IMR-90 (cell line): ENCODE measurements at regions not wholly inside any gene's neighbourhood (a gene's known extent, or its start where the extent isn't known, plus 50 kb on each side); places are given as distances from the start of the nearest gene placed in this dataset.

Source experiments
- ATAC-seq: fragments of 200-7000 bp; cut with Tn5 transposase; 2 replicates; pipeline ENCODE4 v1.9.1; 2020; ENCODE audit warnings: low read depth, mild to moderate bottlenecking, moderate library complexity
- BruUV-seq: library from RNA; stranded (reverse); fragments of 400-500 nt; replicated peaks from 2 replicates; lab custom pipeline; 2021; lab: Mats Ljungman, UMichigan
- CTCF ChIA-PET: fragments of 300-600 bp; formaldehyde crosslinking; extraction: SDS; loops from one replicate; lab custom pipeline; 2021; ENCODE audit warnings: antibody characterized with exemption; lab: Yijun Ruan, JAX
- POLR2A ChIA-PET: fragments of 300-600 bp; sonication (Branson Sonifier 250); formaldehyde crosslinking; loops from one replicate; lab custom pipeline; 2022; ENCODE audit warnings: antibody characterized with exemption; ENCODE audit not compliant: unreplicated experiment; lab: Charles Lee
- DNase-seq: peaks from one replicate; pipeline ENCODE4 v3.0.0; 2013
- H2AFZ ChIP-seq: replicated peaks from 2 replicates; pipeline ENCODE3; 2013; ENCODE audit warnings: low read length, mild to moderate bottlenecking; ENCODE audit not compliant: poor library complexity
- H2AK5ac ChIP-seq: 2 replicates; pipeline ENCODE4 v1.6.1; 2013; ENCODE audit warnings: low read depth, low read length, inconsistent platforms
- H2AK9ac ChIP-seq: replicated peaks from 2 replicates; pipeline ENCODE3; 2013; ENCODE audit warnings: mild to moderate bottlenecking, low read depth, low read length, moderate library complexity; ENCODE audit not compliant: poor library complexity
- H2BK120ac ChIP-seq: 2 replicates; pipeline ENCODE4 v1.6.1; 2013; ENCODE audit warnings: low read depth, low read length, inconsistent platforms
- H2BK15ac ChIP-seq: 3 replicates; pipeline ENCODE4 v1.6.1; 2013; ENCODE audit warnings: low read depth, low read length, inconsistent platforms
- H2BK20ac ChIP-seq: 2 replicates; pipeline ENCODE4 v1.6.1; 2013; ENCODE audit warnings: low read depth, mild to moderate bottlenecking, inconsistent platforms, low read length, moderate library complexity
- H2BK5ac ChIP-seq: 2 replicates; pipeline ENCODE4 v1.6.1; 2013; ENCODE audit warnings: mild to moderate bottlenecking, low read depth, low read length, inconsistent platforms; ENCODE audit not compliant: poor library complexity, severe bottlenecking
- H3K14ac ChIP-seq: replicated peaks from 2 replicates; pipeline ENCODE4 v1.6.1; 2013; ENCODE audit warnings: low read depth, low read length, inconsistent platforms
- H3K18ac ChIP-seq: 2 replicates; pipeline ENCODE4 v1.6.1; 2013; ENCODE audit warnings: low read depth, low read length, control low read depth
- H3K23ac ChIP-seq: 2 replicates; pipeline ENCODE4 v1.6.1; 2013; ENCODE audit warnings: low read depth, low read length, inconsistent platforms
- H3K27ac ChIP-seq: 2 replicates; pipeline ENCODE4 v1.5.1; 2013; ENCODE audit warnings: mild to moderate bottlenecking, control low read depth, low read length; ENCODE audit not compliant: insufficient read depth
- H3K27me3 ChIP-seq: 2 replicates; pipeline ENCODE4 v1.6.1; 2013; ENCODE audit warnings: low read length; ENCODE audit not compliant: control insufficient read depth, insufficient read depth
- H3K36me3 ChIP-seq: 2 replicates; pipeline ENCODE4 v1.6.1; 2013; ENCODE audit warnings: low read length, mixed read lengths; ENCODE audit not compliant: control insufficient read depth, insufficient read depth
- H3K4ac ChIP-seq: 2 replicates; pipeline ENCODE4 v1.6.1; 2013; ENCODE audit warnings: low read depth, low read length, inconsistent platforms
- H3K4me1 ChIP-seq: 2 replicates; pipeline ENCODE4 v1.6.1; 2013; ENCODE audit warnings: low read length, mixed read lengths; ENCODE audit not compliant: control insufficient read depth, insufficient read depth
- H3K4me2 ChIP-seq: 2 replicates; pipeline ENCODE4 v1.6.1; 2013; ENCODE audit warnings: low read depth, mild to moderate bottlenecking, control low read depth, low read length, moderate library complexity
- H3K4me3 ChIP-seq: 2 replicates; pipeline ENCODE4 v1.5.1; 2013; ENCODE audit warnings: low read depth, mild to moderate bottlenecking, control low read depth, low read length, moderate library complexity; ENCODE audit not compliant: insufficient read depth
- H3K56ac ChIP-seq: 2 replicates; pipeline ENCODE4 v1.6.1; 2013; ENCODE audit warnings: low read length, inconsistent platforms; ENCODE audit not compliant: insufficient read depth; ENCODE audit errors: extremely low read depth
- H3K79me1 ChIP-seq, 2 experiments: 2 replicates each; pipeline ENCODE4 v1.6.1; 2013; ENCODE audit warnings: low read length in 2 of 2, inconsistent platforms in 1 of 2, low read depth in 1 of 2
- H3K9ac ChIP-seq: 2 replicates; pipeline ENCODE4 v1.6.1; 2013; ENCODE audit warnings: low read depth, low read length, control low read depth
- H3K9me1 ChIP-seq: 2 replicates; pipeline ENCODE4 v1.6.1; 2013; ENCODE audit warnings: low read length, inconsistent platforms; ENCODE audit not compliant: insufficient read depth
- H3K9me3 ChIP-seq: 2 replicates; pipeline ENCODE4 v1.6.1; 2013; ENCODE audit warnings: low read length; ENCODE audit not compliant: control insufficient read depth, insufficient read depth
- H4K20me1 ChIP-seq: 2 replicates; pipeline ENCODE4 v1.6.1; 2013; ENCODE audit warnings: low read length, inconsistent platforms; ENCODE audit not compliant: insufficient read depth
- H4K5ac ChIP-seq: 2 replicates; pipeline ENCODE4 v1.6.1; 2013; ENCODE audit warnings: mild to moderate bottlenecking, low read depth, low read length, control low read depth
- H4K8ac ChIP-seq, 2 experiments: 2 replicates each; pipeline ENCODE4 v1.6.1; 2013; ENCODE audit warnings: low read depth in 2 of 2, low read length in 2 of 2, control low read depth in 1 of 2, inconsistent platforms in 1 of 2
- H4K91ac ChIP-seq: 2 replicates; pipeline ENCODE4 v1.6.1; 2013; ENCODE audit warnings: low read depth, low read length, inconsistent platforms; ENCODE audit not compliant: insufficient read depth
- BHLHE40 ChIP-seq: fragments of 150-350 bp; IDR thresholded peaks from 2 replicates; pipeline ENCODE4 v1.6.1; 2016; ENCODE audit warnings: mild to moderate bottlenecking, low read depth, low read length
- CEBPB ChIP-seq: IDR thresholded peaks from 2 replicates; pipeline ENCODE4 v1.6.1; 2012; ENCODE audit warnings: low read depth, low read length, improper control_type of control experiment
- CHD1 ChIP-seq: IDR thresholded peaks from 2 replicates; pipeline ENCODE4 v1.6.1; 2012; ENCODE audit warnings: low read depth, low read length, improper control_type of control experiment
- CTCF ChIP-seq: conservative IDR thresholded peaks from 2 replicates; pipeline ENCODE4 v1.5.1; 2012; ENCODE audit warnings: mild to moderate bottlenecking, low read depth, low read length, improper control_type of control experiment
- ELK1 ChIP-seq: fragments of 150-350 bp; IDR thresholded peaks from 2 replicates; pipeline ENCODE4 v1.6.1; 2016; ENCODE audit warnings: low read depth, mild to moderate bottlenecking, low read length, moderate library complexity, borderline replicate concordance
- FOS ChIP-seq: fragments of 150-350 bp; IDR thresholded peaks from 2 replicates; pipeline ENCODE4 v1.6.1; 2016; ENCODE audit warnings: low read depth, low read length
- MAFK ChIP-seq: IDR thresholded peaks from 2 replicates; pipeline ENCODE4 v1.6.1; 2012; ENCODE audit warnings: low read depth, low read length, improper control_type of control experiment
- MAZ ChIP-seq: IDR thresholded peaks from 2 replicates; pipeline ENCODE4 v1.6.1; 2012; ENCODE audit warnings: low read depth, mild to moderate bottlenecking, low read length, improper control_type of control experiment, moderate library complexity, borderline replicate concordance
- MXI1 ChIP-seq: IDR thresholded peaks from 2 replicates; pipeline ENCODE4 v1.6.1; 2012; ENCODE audit warnings: low read depth, mild to moderate bottlenecking, low read length, moderate library complexity, borderline replicate concordance
- NFE2L2 ChIP-seq: fragments of 150-350 bp; IDR thresholded peaks from 2 replicates; pipeline ENCODE4 v1.6.1; 2016; ENCODE audit warnings: low read depth, mild to moderate bottlenecking, low read length
- POLR2A ChIP-seq: IDR thresholded peaks from 2 replicates; pipeline ENCODE4 v1.6.1; 2012; ENCODE audit warnings: mild to moderate bottlenecking, low read depth, low read length
- RAD21 ChIP-seq: IDR thresholded peaks from 2 replicates; pipeline ENCODE4 v1.6.1; 2012; ENCODE audit warnings: low read length, improper control_type of control experiment
- RCOR1 ChIP-seq: IDR thresholded peaks from 2 replicates; pipeline ENCODE4 v1.6.1; 2012; ENCODE audit warnings: mild to moderate bottlenecking, low read length, improper control_type of control experiment; ENCODE audit not compliant: insufficient replicate concordance
- RFX5 ChIP-seq: IDR thresholded peaks from 2 replicates; pipeline ENCODE4 v1.8.0; 2012; ENCODE audit warnings: low read depth, mild to moderate bottlenecking, low read length, moderate library complexity
- SMC3 ChIP-seq: fragments of 150-350 bp; IDR thresholded peaks from 2 replicates; pipeline ENCODE4 v1.6.1; 2016; ENCODE audit warnings: low read depth, mild to moderate bottlenecking, antibody characterized with exemption, low read length, moderate library complexity
- USF2 ChIP-seq: fragments of 150-350 bp; IDR thresholded peaks from 2 replicates; pipeline ENCODE4 v1.6.1; 2017; ENCODE audit warnings: mild to moderate bottlenecking, antibody characterized with exemption, low read length, low read depth
- WGBS, 2 experiments: methylation state at CpG; one replicate each; pipeline versions ENCODE4 v1.1.5 to v1.1.7; 2013; ENCODE audit warnings: missing lambda C conversion rate in 2 of 2; ENCODE audit not compliant: insufficient read length in 1 of 2; ENCODE audit errors: extremely low coverage in 2 of 2; 5-methylcytosine and 5-hydroxymethylcytosine counted together
- dilution Hi-C: fragments of 300-500 bp; cut with HindIII; formaldehyde crosslinking; loops from one replicate; pipeline ENCODE4 v1.14.3; 2018; ENCODE audit warnings: low sequenced_read_pairs; ENCODE audit not compliant: unreplicated experiment
- in situ Hi-C: fragments of 300-500 bp; cut with MboI; formaldehyde crosslinking; loops from 3 replicates; pipeline ENCODE4 v1.14.3; 2019; ENCODE audit warnings: low sequenced_read_pairs, inconsistent platforms, mixed read lengths
- intact Hi-C: fragments of 100-400 bp; cut with micrococcal nuclease; formaldehyde crosslinking; loops from 2 replicates; pipeline ENCODE4 v1.10.0; 2022

GRCh38 chr2:19671311-19671710, 230.5 kb downstream of the TTC32 start:
- no peak overlapping the region for H3K9ac ChIP-seq
- DNase-seq (no peak), ATAC-seq (no peak)
- H2BK5ac ChIP-seq = no peak overlapping the region
- no TSS peak for BruUV-seq
- H4K8ac ChIP-seq = no peak overlapping the region
- H3K36me3 ChIP-seq = no peaks in the 10 kb centered on the region
- H3K4me1 ChIP-seq = no peaks in the 10 kb centered on the region; the same call in 1 of the 2 replicates
- dilution Hi-C loops = no loop called here
- H2AK9ac ChIP-seq = no peak overlapping the region
- CTCF ChIA-PET = no interaction called here
- no peak overlapping the region for H3K23ac ChIP-seq
- H3K9me1 ChIP-seq = no peaks in the 10 kb centered on the region
- no peak overlapping the region for H4K5ac ChIP-seq
- no peak overlapping the region for H2BK15ac ChIP-seq
- H3K27me3 ChIP-seq = peaks cover 4% of the 10 kb centered on the region
- H3K79me1 ChIP-seq = no peaks in the 10 kb centered on the region
- no peak overlapping the region for H4K91ac ChIP-seq
- H2AK5ac ChIP-seq = no peak overlapping the region
- H3K4me3 ChIP-seq = no peak overlapping the region
- POLR2A ChIA-PET = no interaction called here
- H3K4me2 ChIP-seq = no peak overlapping the region
- H2AFZ ChIP-seq = no peak overlapping the region
- no peaks in the 10 kb centered on the region for H3K9me3 ChIP-seq
- WGBS, 2 experiments = no CpG with 5 or more reads among the region's 1 CpG
- in situ Hi-C loops = loop anchor here (10.0 to 25.0 kb wide), 2 partner anchors 297 to 1159 kb away; no protein-coding TSS in a partner anchor
- intact Hi-C loops = no loop called here
- no peak overlapping the region for H3K27ac ChIP-seq
- TF ChIP-seq NFE2L2 (no peak), SMC3 (no peak), MAZ (no peak), MXI1 (no peak), RFX5 (no peak), MAFK (no peak), RCOR1 (no peak), BHLHE40 (no peak), CEBPB (no peak), POLR2A (no peak), CTCF (no peak), ELK1 (no peak), USF2 (no peak), CHD1 (no peak), FOS (no peak), RAD21 (no peak)
- no peak overlapping the region for H3K4ac ChIP-seq
- no peak overlapping the region for H3K18ac ChIP-seq
- no peak overlapping the region for H3K14ac ChIP-seq
- H2BK20ac ChIP-seq = no peak overlapping the region
- no peaks in the 10 kb centered on the region for H4K20me1 ChIP-seq
- H2BK120ac ChIP-seq = no peak overlapping the region
- H3K56ac ChIP-seq = no peak overlapping the region
